OCI-LY1 (cell line): ENCODE measurements at regions not wholly inside any gene's neighbourhood (a gene's known extent, or its start where the extent isn't known, plus 50 kb on each side); places are given as distances from the start of the nearest gene placed in this dataset.

Experiments
- H2AFZ ChIP-seq: fragments of 200-600 bp; sonication (generic), shearing (Covaris generic); 2 replicates; pipeline ENCODE4 v1.6.0; 2014; ENCODE audit warnings: antibody characterized with exemption, mild to moderate bottlenecking, low read length
- H3F3A ChIP-seq: fragments of 200-600 bp; sonication (generic), shearing (Covaris generic); 2 replicates; pipeline ENCODE4 v1.6.0; 2014; ENCODE audit warnings: mild to moderate bottlenecking, antibody characterized with exemption, low read length, moderate library complexity; ENCODE audit not compliant: insufficient read depth
- H3K27ac ChIP-seq: fragments of 200-600 bp; sonication (generic); 2 replicates; pipeline ENCODE4 v1.5.1; 2014; ENCODE audit warnings: low read length, mixed run types, mild to moderate bottlenecking, low read depth; ENCODE audit not compliant: poor library complexity, severe bottlenecking
- H3K27me3 ChIP-seq: fragments of 200-600 bp; sonication (generic); 2 replicates; pipeline ENCODE4 v1.6.0; 2014; ENCODE audit warnings: antibody characterized with exemption, mild to moderate bottlenecking, low read length, moderate library complexity; ENCODE audit not compliant: insufficient read depth
- H3K36me3 ChIP-seq: fragments of 200-600 bp; sonication (generic); 2 replicates; pipeline ENCODE4 v1.6.1; 2014; ENCODE audit warnings: mild to moderate bottlenecking, antibody characterized with exemption, low read length, moderate library complexity, mixed read lengths; ENCODE audit not compliant: insufficient read depth
- H3K4me1 ChIP-seq: fragments of 200-600 bp; sonication (generic); 2 replicates; pipeline ENCODE4 v1.5.1; 2014; ENCODE audit warnings: mild to moderate bottlenecking, low read length, moderate library complexity; ENCODE audit not compliant: insufficient read depth, severe bottlenecking
- H3K4me2 ChIP-seq: fragments of 200-600 bp; sonication (generic), shearing (Covaris generic); 2 replicates; pipeline ENCODE4 v1.6.1; 2014; ENCODE audit warnings: low read length
- H3K4me3 ChIP-seq: fragments of 200-600 bp; sonication (generic); 2 replicates; pipeline ENCODE4 v1.5.1; 2014; ENCODE audit warnings: low read length, low read depth, mild to moderate bottlenecking, mixed read lengths; ENCODE audit not compliant: poor library complexity, severe bottlenecking
- H3K79me2 ChIP-seq: fragments of 200-600 bp; shearing (Covaris generic); 2 replicates; pipeline ENCODE4 v1.6.1; 2016; ENCODE audit warnings: mixed run types, low read length, mixed read lengths; ENCODE audit not compliant: insufficient read depth
- H3K9ac ChIP-seq: fragments of 200-600 bp; sonication (generic), shearing (Covaris generic); 2 replicates; pipeline ENCODE4 v1.6.1; 2014; ENCODE audit warnings: mild to moderate bottlenecking, low read length, mixed read lengths
- H3K9me2 ChIP-seq: fragments of 200-600 bp; sonication (generic), shearing (Covaris generic); 2 replicates; pipeline ENCODE4 v1.6.1; 2014; ENCODE audit warnings: low read depth, mild to moderate bottlenecking, low read length, mixed read lengths
- H3K9me3 ChIP-seq: fragments of 200-600 bp; shearing (Covaris generic); 2 replicates; pipeline ENCODE4 v1.6.1; 2014; ENCODE audit warnings: low read length, mixed read lengths
- H4K20me1 ChIP-seq: fragments of 200-600 bp; sonication (generic), shearing (Covaris generic); 2 replicates; pipeline ENCODE4 v1.6.0; 2016; ENCODE audit warnings: mild to moderate bottlenecking, low read length; ENCODE audit not compliant: insufficient read depth
- EZH2 ChIP-seq: fragments of 200-600 bp; sonication (generic), shearing (Covaris generic); IDR thresholded peaks from 2 replicates; pipeline ENCODE4 v1.8.0; 2017; ENCODE audit warnings: borderline replicate concordance, mixed run types, mild to moderate bottlenecking, antibody characterized with exemption, low read length, moderate library complexity, mixed read lengths
- TF ChIP-seq, protein P1 (sequence below): fragments of 200-600 bp; sonication (generic), shearing (Covaris generic); IDR thresholded peaks from 2 replicates; pipeline ENCODE4 v1.5.1; 2017; ENCODE audit warnings: mild to moderate bottlenecking, antibody characterized with exemption, low read length, moderate library complexity, mixed read lengths

GRCh38 chr5:73238873-73239272 lies 65.9 kb downstream of the TMEM174 start:
- Histone ChIP-seq H3K9me3 (no peaks in the 10 kb centered on the region), H3K79me2 (no peaks in the 10 kb centered on the region), H3K4me2 (no peak overlapping the region), H3F3A (no peaks in the 10 kb centered on the region), H3K4me3 (no peak overlapping the region), H3K4me1 (no peaks in the 10 kb centered on the region), H2AFZ (no peak overlapping the region), H3K36me3 (no peaks in the 10 kb centered on the region), H3K9ac (no peak overlapping the region), H3K9me2 (no peaks in the 10 kb centered on the region), H3K27ac (no peak overlapping the region), H3K27me3 (no peaks in the 10 kb centered on the region), H4K20me1 (no peaks in the 10 kb centered on the region)
- no peak for TF ChIP-seq EZH2
- TF ChIP-seq, protein P1, sequence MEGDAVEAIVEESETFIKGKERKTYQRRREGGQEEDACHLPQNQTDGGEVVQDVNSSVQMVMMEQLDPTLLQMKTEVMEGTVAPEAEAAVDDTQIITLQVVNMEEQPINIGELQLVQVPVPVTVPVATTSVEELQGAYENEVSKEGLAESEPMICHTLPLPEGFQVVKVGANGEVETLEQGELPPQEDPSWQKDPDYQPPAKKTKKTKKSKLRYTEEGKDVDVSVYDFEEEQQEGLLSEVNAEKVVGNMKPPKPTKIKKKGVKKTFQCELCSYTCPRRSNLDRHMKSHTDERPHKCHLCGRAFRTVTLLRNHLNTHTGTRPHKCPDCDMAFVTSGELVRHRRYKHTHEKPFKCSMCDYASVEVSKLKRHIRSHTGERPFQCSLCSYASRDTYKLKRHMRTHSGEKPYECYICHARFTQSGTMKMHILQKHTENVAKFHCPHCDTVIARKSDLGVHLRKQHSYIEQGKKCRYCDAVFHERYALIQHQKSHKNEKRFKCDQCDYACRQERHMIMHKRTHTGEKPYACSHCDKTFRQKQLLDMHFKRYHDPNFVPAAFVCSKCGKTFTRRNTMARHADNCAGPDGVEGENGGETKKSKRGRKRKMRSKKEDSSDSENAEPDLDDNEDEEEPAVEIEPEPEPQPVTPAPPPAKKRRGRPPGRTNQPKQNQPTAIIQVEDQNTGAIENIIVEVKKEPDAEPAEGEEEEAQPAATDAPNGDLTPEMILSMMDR, result no peak

DNA sequence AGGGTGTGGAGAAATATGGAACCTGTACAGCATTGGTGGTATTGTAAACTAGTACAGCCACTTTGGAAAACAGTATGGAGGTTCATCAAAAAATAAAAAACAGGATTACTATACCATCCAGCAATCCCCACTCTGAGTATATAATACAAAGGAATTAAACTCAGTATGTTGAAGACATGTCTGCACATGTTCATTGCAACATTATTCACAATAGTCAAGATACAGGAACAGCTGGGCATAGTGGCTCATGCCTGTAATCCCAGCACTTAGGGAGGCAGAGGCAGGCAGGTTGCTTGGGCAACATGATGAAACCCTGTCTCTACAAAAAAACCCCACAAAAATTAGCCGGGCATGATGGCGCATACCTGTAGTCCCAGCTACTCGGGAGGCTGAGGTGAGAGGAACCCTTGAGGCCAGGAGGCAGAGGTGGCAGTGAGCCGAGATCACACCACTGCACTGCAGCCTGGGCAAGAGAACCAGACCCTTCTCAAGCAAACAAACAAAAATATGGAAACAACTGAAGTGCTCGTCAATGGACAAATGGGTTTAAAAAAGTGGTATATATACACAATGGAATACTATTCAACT lies 63.6 kb downstream of the TMEM174 start:
- H3K4me1 ChIP-seq, result no peaks in the 10 kb centered on the region
- no peak overlapping the region for H3K4me2 ChIP-seq
- H3K9me2 ChIP-seq, result no peaks in the 10 kb centered on the region
- no peak overlapping the region for H3K4me3 ChIP-seq
- no peaks in the 10 kb centered on the region for H3F3A ChIP-seq
- no peaks in the 10 kb centered on the region for H3K79me2 ChIP-seq
- TF ChIP-seq, protein P1, result no peak
- no peak for TF ChIP-seq EZH2
- no peaks in the 10 kb centered on the region for H3K36me3 ChIP-seq
- H3K9ac ChIP-seq, result no peak overlapping the region
- H3K27ac ChIP-seq, result no peak overlapping the region
- no peaks in the 10 kb centered on the region for H4K20me1 ChIP-seq
- H3K9me3 ChIP-seq, result no peaks in the 10 kb centered on the region
- no peaks in the 10 kb centered on the region for H3K27me3 ChIP-seq
- no peak overlapping the region for H2AFZ ChIP-seq

DNA sequence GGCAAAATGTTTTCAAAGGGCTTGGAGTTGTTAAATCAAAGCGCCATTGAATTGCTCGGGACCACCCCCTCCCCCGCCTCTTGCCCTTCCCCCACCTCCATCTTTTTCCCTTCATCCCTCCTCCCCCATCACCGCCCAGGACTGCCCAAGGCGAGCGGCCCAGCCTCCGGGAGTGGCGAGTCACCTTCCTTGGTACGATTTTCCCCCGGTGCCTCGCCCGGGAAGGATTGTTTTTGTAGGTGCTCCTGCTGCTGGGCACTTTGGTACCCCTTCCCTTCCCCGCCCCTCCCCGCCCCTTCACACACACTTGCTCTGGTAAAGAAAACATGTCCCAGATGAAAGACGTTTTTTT lies 61.2 kb downstream of the TMEM174 start:
- H3K4me1 ChIP-seq, result no peaks in the 10 kb centered on the region
- H3K9me3 ChIP-seq, result no peaks in the 10 kb centered on the region
- no peak overlapping the region for H3K9ac ChIP-seq
- no peak overlapping the region for H3K4me3 ChIP-seq
- no peaks in the 10 kb centered on the region for H3K79me2 ChIP-seq
- H3K27me3 ChIP-seq, result no peaks in the 10 kb centered on the region
- TF ChIP-seq EZH2, result no peak
- TF ChIP-seq, protein P1, result no peak
- H3K4me2 ChIP-seq, result no peak overlapping the region
- H3F3A ChIP-seq, result no peaks in the 10 kb centered on the region
- no peak overlapping the region for H2AFZ ChIP-seq
- no peak overlapping the region for H3K27ac ChIP-seq
- H3K36me3 ChIP-seq, result no peaks in the 10 kb centered on the region
- H4K20me1 ChIP-seq, result no peaks in the 10 kb centered on the region
- H3K9me2 ChIP-seq, result no peaks in the 10 kb centered on the region
